ENCODE measurements at regions not wholly inside any gene's neighbourhood (a gene's known extent, or its start where the extent isn't known, plus 50 kb on each side); places are given as distances from the start of the nearest gene placed in this dataset.

DNA sequence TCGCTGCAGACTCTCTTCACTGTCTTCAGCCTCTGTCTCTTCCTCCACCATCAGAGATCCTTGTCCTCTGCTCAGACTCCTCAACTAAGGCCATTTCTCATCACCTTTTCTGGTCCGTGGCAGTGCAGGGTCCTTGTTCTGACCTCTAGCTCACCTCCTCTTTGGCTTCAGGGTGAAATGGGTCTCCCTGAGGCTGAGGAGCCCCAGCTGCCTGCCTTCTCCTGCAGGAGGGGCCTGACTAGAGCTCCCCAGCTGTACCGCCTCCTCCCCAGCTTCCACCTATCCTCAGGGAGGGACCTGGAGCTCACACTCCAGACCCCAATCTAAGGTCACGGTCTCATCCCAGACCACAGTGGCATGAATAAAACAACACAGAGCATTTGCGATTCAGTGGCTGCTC, 203.0 kb downstream of the TRIM29 start:
- TF ChIP-seq EZH2 (IDR thresholded peaks at IDR 0.05; ENCODE audit: insufficient read depth, low read length): no peak
- TF ChIP-seq, protein P1, sequence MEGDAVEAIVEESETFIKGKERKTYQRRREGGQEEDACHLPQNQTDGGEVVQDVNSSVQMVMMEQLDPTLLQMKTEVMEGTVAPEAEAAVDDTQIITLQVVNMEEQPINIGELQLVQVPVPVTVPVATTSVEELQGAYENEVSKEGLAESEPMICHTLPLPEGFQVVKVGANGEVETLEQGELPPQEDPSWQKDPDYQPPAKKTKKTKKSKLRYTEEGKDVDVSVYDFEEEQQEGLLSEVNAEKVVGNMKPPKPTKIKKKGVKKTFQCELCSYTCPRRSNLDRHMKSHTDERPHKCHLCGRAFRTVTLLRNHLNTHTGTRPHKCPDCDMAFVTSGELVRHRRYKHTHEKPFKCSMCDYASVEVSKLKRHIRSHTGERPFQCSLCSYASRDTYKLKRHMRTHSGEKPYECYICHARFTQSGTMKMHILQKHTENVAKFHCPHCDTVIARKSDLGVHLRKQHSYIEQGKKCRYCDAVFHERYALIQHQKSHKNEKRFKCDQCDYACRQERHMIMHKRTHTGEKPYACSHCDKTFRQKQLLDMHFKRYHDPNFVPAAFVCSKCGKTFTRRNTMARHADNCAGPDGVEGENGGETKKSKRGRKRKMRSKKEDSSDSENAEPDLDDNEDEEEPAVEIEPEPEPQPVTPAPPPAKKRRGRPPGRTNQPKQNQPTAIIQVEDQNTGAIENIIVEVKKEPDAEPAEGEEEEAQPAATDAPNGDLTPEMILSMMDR (IDR thresholded peaks at IDR 0.05; ENCODE audit: insufficient read depth, low read depth, low read length): no peak

Data from astrocyte (in vitro differentiated cells and primary cell).